CD14-positive monocyte (primary cell): ENCODE measurements at regions not wholly inside any gene's neighbourhood (a gene's known extent, or its start where the extent isn't known, plus 50 kb on each side); places are given as distances from the start of the nearest gene placed in this dataset.

ENCODE experiments used
- DNase-seq, 3 donors: peaks; one replicate each; pipeline ENCODE4 v3.0.0-alpha.2; 2011 to 2022
- H2AFZ ChIP-seq: 2 replicates; pipeline ENCODE4 v1.6.0; 2012; ENCODE audit warnings: mild to moderate bottlenecking, low read depth, low read length, inconsistent platforms; ENCODE audit not compliant: insufficient read depth, poor library complexity, severe bottlenecking
- H3K27ac ChIP-seq, 2 donors: 1 replicate in 1 of 2; 2 replicates in 1 of 2; pipeline ENCODE4 v1.5.1; 2012 to 2013; ENCODE audit warnings: low read length in 2 of 2, control low read depth in 1 of 2, inconsistent platforms in 1 of 2, low read depth in 1 of 2, mild to moderate bottlenecking in 1 of 2
- H3K27me3 ChIP-seq, 2 donors: one replicate each; pipeline versions ENCODE4 v1.6.0 to v1.6.1; 2011 to 2013; ENCODE audit warnings: low read length in 2 of 2; ENCODE audit not compliant: control insufficient read depth in 2 of 2, insufficient read depth in 2 of 2
- H3K36me3 ChIP-seq, 2 donors: replicated peaks in 1 of 2; 1 replicate in 1 of 2; 2 replicates in 1 of 2; pipeline versions ENCODE4 v1.5.1 to v1.6.1; 2012 to 2013; ENCODE audit warnings: low read length in 2 of 2, control low read depth in 1 of 2, inconsistent platforms in 1 of 2, mild to moderate bottlenecking in 1 of 2; ENCODE audit not compliant: insufficient read depth in 2 of 2, control insufficient read depth in 1 of 2
- H3K4me1 ChIP-seq, 2 donors: 1 replicate in 1 of 2; 2 replicates in 1 of 2; pipeline versions ENCODE4 v1.5.1 to v1.6.1; 2012 to 2013; ENCODE audit warnings: low read length in 2 of 2, control low read depth in 1 of 2, inconsistent platforms in 1 of 2, mild to moderate bottlenecking in 1 of 2, moderate library complexity in 1 of 2; ENCODE audit not compliant: insufficient read depth in 2 of 2, control insufficient read depth in 1 of 2
- H3K4me2 ChIP-seq: replicated peaks from 2 replicates; pipeline ENCODE3; 2012; ENCODE audit warnings: low read length, moderate library complexity, mild to moderate bottlenecking; ENCODE audit not compliant: poor library complexity, severe bottlenecking; ENCODE audit errors: extremely low read depth
- H3K4me3 ChIP-seq, 3 experiments: fragments of 200-600 bp in 1 of 3; sonication (generic) in 1 of 3; replicated peaks in 1 of 3; 1 replicate in 2 of 3; 2 replicates in 1 of 3; pipeline ENCODE4 v1.5.1; 2011 to 2013; ENCODE audit warnings: low read length in 3 of 3, mild to moderate bottlenecking in 3 of 3, control low read depth in 2 of 3, low read depth in 2 of 3, inconsistent platforms in 1 of 3, moderate library complexity in 1 of 3
- H3K79me2 ChIP-seq: 2 replicates; pipeline ENCODE4 v1.6.0; 2012; ENCODE audit warnings: mild to moderate bottlenecking, control low read depth, inconsistent platforms, low read length, moderate library complexity; ENCODE audit not compliant: insufficient read depth
- H3K9ac ChIP-seq: 2 replicates; pipeline ENCODE4 v1.6.0; 2017; ENCODE audit warnings: low read length, mild to moderate bottlenecking; ENCODE audit not compliant: insufficient read depth, poor library complexity, severe bottlenecking
- H3K9me3 ChIP-seq, 2 donors: replicated peaks in 1 of 2; 1 replicate in 1 of 2; 2 replicates in 1 of 2; pipeline versions ENCODE4 v1.5.1 to v1.6.1; 2012 to 2013; ENCODE audit warnings: low read length in 2 of 2, control low read depth in 1 of 2; ENCODE audit not compliant: control insufficient read depth in 1 of 2, insufficient read depth in 1 of 2
- H4K20me1 ChIP-seq: 2 replicates; pipeline ENCODE4 v1.6.0; 2012; ENCODE audit warnings: mild to moderate bottlenecking, low read length, control low read depth, moderate library complexity; ENCODE audit not compliant: insufficient read depth
- H3K27ac Mint-ChIP-seq, 7 donors: one replicate each; pipeline ENCODE4 v1.8.0; 2020; ENCODE audit warnings: mild to moderate bottlenecking in 7 of 7, mixed read lengths in 7 of 7, moderate library complexity in 6 of 7, inconsistent platforms in 2 of 7
- H3K27me3 Mint-ChIP-seq, 3 donors: one replicate each; pipeline ENCODE4 v1.8.0; 2021 to 2022; ENCODE audit warnings: low read depth in 3 of 3, mild to moderate bottlenecking in 3 of 3, mixed read lengths in 3 of 3, moderate library complexity in 3 of 3, inconsistent platforms in 1 of 3
- H3K36me3 Mint-ChIP-seq, 2 donors: one replicate each; pipeline ENCODE4 v1.8.0; 2020; ENCODE audit warnings: mixed read lengths in 2 of 2, inconsistent platforms in 1 of 2, mild to moderate bottlenecking in 1 of 2
- H3K4me1 Mint-ChIP-seq: one replicate; pipeline ENCODE4 v1.8.0; 2020; ENCODE audit warnings: mild to moderate bottlenecking, mixed read lengths
- H3K4me3 Mint-ChIP-seq, 2 donors: one replicate each; pipeline ENCODE4 v1.8.0; 2020; ENCODE audit warnings: mild to moderate bottlenecking in 2 of 2, mixed read lengths in 2 of 2, moderate library complexity in 1 of 2
- H3K9me3 Mint-ChIP-seq, 7 donors: one replicate each; pipeline ENCODE4 v1.8.0; 2020 to 2022; ENCODE audit warnings: mixed read lengths in 7 of 7, mild to moderate bottlenecking in 6 of 7, moderate library complexity in 6 of 7, inconsistent platforms in 2 of 7
- WGBS: methylation state at CpG from one replicate; pipeline ENCODE4 v1.1.5; 2013; ENCODE audit warnings: missing lambda C conversion rate; ENCODE audit not compliant: insufficient coverage; 5-methylcytosine and 5-hydroxymethylcytosine counted together
- intact Hi-C, 2 donors: fragments of 100-400 bp; cut with micrococcal nuclease; formaldehyde crosslinking; loops; one replicate each; pipeline versions ENCODE4 v1.15.0 to v1.15.1; 2023
- TF ChIP-seq, protein P1 (sequence below): fragments of 200-600 bp; IDR thresholded peaks from one replicate; pipeline ENCODE4 v1.8.0; 2022; ENCODE audit warnings: antibody characterized with exemption, mild to moderate bottlenecking

DNA sequence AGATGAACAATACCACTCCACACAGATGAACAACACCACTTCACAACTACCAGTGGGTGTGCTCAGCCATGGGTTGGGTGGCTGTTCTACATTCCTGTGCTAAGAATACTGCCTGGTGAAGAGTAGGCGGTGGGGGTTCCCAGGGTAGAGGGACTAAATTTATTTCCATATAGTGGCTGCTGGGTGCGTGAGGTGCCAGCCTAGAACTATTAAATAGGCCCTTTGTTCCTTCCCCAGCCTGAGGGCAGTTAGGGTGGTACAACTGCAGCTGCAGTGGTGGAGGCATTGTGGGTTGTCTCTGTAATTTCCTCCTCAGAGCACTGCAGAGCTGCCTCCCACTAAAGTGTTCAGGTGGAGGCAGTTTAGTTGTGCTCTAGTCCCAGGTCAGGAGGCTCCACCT, 618.4 kb downstream of the MMUT start:
- Histone ChIP-seq H3K27ac (no peak overlapping the region), H3K9me3 (peaks cover 26 to 29% of the 10 kb centered on the region in 2 donors), H2AFZ (no peak overlapping the region), H3K27me3 (no peaks in the 10 kb centered on the region), H3K4me1 (no peaks in the 10 kb centered on the region), H3K79me2 (no peaks in the 10 kb centered on the region), H3K4me2 (no peak overlapping the region), H3K4me3 (no peak overlapping the region), H4K20me1 (no peaks in the 10 kb centered on the region), H3K36me3 (no peaks in the 10 kb centered on the region), H3K9ac (no peak overlapping the region)
- Mint-ChIP-seq H3K27ac (no peak overlapping the region), H3K27me3 (peaks cover 0 to 2% (median 0%) of the 10 kb centered on the region in 3 donors), H3K36me3 (no peaks in the 10 kb centered on the region), H3K9me3 (peaks cover 8 to 22% (median 17%) of the 10 kb centered on the region in 7 donors), H3K4me1 (no peaks in the 10 kb centered on the region), H3K4me3 (no peak overlapping the region)
- no peak for DNase-seq
- TF ChIP-seq, protein P1, sequence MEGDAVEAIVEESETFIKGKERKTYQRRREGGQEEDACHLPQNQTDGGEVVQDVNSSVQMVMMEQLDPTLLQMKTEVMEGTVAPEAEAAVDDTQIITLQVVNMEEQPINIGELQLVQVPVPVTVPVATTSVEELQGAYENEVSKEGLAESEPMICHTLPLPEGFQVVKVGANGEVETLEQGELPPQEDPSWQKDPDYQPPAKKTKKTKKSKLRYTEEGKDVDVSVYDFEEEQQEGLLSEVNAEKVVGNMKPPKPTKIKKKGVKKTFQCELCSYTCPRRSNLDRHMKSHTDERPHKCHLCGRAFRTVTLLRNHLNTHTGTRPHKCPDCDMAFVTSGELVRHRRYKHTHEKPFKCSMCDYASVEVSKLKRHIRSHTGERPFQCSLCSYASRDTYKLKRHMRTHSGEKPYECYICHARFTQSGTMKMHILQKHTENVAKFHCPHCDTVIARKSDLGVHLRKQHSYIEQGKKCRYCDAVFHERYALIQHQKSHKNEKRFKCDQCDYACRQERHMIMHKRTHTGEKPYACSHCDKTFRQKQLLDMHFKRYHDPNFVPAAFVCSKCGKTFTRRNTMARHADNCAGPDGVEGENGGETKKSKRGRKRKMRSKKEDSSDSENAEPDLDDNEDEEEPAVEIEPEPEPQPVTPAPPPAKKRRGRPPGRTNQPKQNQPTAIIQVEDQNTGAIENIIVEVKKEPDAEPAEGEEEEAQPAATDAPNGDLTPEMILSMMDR: no peak
- WGBS: 100% methylated on average over 1 of the region's 2 CpGs
- intact Hi-C loops: no loop called here

DNA sequence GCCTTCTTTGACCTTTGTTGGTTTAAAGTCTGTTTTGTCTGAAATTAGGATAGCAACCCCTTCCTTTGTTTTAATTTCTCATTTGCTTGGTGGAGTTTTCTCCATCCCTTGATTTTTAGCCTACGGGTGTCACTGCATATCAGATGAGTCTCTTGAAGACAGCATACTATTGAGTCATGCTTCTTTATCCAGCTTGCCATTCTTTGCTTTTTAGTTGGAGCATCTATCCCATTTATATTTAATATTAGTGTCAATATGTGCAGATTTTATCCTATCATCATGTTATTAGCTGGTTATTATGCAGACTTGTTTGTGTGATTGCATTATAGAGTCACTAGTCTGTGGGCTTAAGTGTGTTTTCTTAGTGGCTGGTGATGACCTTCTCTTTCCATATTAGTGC, 622.2 kb downstream of the MMUT start:
- Histone ChIP-seq H3K79me2 (no peaks in the 10 kb centered on the region), H3K27ac (no peak overlapping the region), H3K4me2 (no peak overlapping the region), H2AFZ (no peak overlapping the region), H3K27me3 (no peaks in the 10 kb centered on the region), H3K4me3 (no peak overlapping the region), H3K4me1 (no peaks in the 10 kb centered on the region), H3K36me3 (no peaks in the 10 kb centered on the region), H3K9me3 (peaks cover 28 to 29% of the 10 kb centered on the region in 2 donors), H4K20me1 (no peaks in the 10 kb centered on the region), H3K9ac (no peak overlapping the region)
- intact Hi-C loops: no loop called here
- no CpG with 5 or more reads among the region's 1 CpG for WGBS
- Mint-ChIP-seq H3K4me3 (no peak overlapping the region), H3K27ac (no peak overlapping the region), H3K9me3 (peaks cover 5 to 26% (median 13%) of the 10 kb centered on the region in 7 donors), H3K36me3 (no peaks in the 10 kb centered on the region), H3K27me3 (peaks cover 0 to 2% (median 0%) of the 10 kb centered on the region in 3 donors), H3K4me1 (no peaks in the 10 kb centered on the region)
- no peak for DNase-seq
- TF ChIP-seq, protein P1: no peak
